ENCODE measurements at regions not wholly inside any gene's neighbourhood (a gene's known extent, or its start where the extent isn't known, plus 50 kb on each side); places are given as distances from the start of the nearest gene placed in this dataset.

GRCh38 chr12:114911196-114911595 is 227.2 kb upstream of the TBX3 start:
- no peak overlapping the region for H3K4me3 ChIP-seq (ENCODE audit: low read depth in 1 of 2, low read length in 1 of 2)
- H3K27ac ChIP-seq, result no peak overlapping the region
- no peaks in the 10 kb centered on the region for H3K27me3 ChIP-seq
- no peaks in the 10 kb centered on the region for H3K4me1 ChIP-seq (ENCODE audit: control insufficient read depth in 1 of 2, insufficient read depth in 1 of 2, low read depth in 1 of 2, low read length in 1 of 2)
- no peaks in the 10 kb centered on the region for H3K36me3 ChIP-seq
- no peak for TF ChIP-seq CTCF (IDR thresholded peaks at IDR 0.05)
- no peaks in the 10 kb centered on the region for H3K9me3 ChIP-seq

DNA sequence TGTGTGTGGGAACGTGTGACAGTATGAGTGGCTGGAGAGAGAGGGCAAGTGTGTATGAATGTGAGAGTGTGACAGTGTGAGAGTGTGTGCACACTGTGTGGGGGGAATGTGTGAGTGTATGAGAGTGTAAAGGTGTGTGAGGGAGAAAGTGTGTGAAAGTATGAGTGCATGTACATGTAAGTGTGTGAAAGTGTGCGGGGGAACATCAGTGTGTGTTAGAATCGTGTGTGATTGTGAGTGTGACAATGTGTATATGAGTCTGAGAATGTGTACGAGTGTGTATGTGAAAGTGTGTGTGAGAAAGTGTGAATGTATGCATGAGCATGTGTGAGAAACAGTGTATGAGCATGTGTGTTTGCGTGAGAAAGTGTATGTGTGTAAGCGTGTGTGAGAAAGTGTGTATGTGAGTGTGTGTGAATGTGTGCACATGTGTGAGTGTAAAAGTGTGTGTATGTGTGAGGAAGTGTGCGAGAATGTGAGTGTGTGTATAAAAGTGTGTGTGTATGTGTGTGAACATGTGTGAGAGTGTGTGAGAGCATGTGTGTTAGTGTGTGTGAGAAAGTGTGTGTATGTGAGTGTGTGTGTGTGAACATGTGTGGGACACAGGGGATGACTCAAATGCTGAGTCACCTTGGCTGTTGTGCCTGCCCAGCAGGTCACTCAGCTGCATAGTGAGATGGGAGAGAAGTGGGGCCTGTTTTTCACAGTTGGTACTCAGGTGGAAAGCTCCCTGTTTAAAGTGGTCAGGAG is 220.5 kb upstream of the TBX3 start:
- Histone ChIP-seq H3K36me3 (no peaks in the 10 kb centered on the region), H3K27me3 (no peaks in the 10 kb centered on the region), H3K4me1 (ENCODE audit: control insufficient read depth in 1 of 2, insufficient read depth in 1 of 2, low read depth in 1 of 2, low read length in 1 of 2) (no peaks in the 10 kb centered on the region), H3K9me3 (no peaks in the 10 kb centered on the region), H3K27ac (no peak overlapping the region), H3K4me3 (ENCODE audit: low read depth in 1 of 2, low read length in 1 of 2) (no peak overlapping the region)
- TF ChIP-seq CTCF (IDR thresholded peaks at IDR 0.05), result no peak

GRCh38 chr12:114903083-114903691 is 219.2 kb upstream of the TBX3 start:
- Histone ChIP-seq H3K27me3 (no peaks in the 10 kb centered on the region), H3K27ac (no peak overlapping the region), H3K9me3 (no peaks in the 10 kb centered on the region), H3K36me3 (no peaks in the 10 kb centered on the region), H3K4me1 (ENCODE audit: control insufficient read depth in 1 of 2, insufficient read depth in 1 of 2, low read depth in 1 of 2, low read length in 1 of 2) (no peaks in the 10 kb centered on the region), H3K4me3 (ENCODE audit: low read depth in 1 of 2, low read length in 1 of 2) (no peak overlapping the region)
- no peak for TF ChIP-seq CTCF (IDR thresholded peaks at IDR 0.05)

DNA sequence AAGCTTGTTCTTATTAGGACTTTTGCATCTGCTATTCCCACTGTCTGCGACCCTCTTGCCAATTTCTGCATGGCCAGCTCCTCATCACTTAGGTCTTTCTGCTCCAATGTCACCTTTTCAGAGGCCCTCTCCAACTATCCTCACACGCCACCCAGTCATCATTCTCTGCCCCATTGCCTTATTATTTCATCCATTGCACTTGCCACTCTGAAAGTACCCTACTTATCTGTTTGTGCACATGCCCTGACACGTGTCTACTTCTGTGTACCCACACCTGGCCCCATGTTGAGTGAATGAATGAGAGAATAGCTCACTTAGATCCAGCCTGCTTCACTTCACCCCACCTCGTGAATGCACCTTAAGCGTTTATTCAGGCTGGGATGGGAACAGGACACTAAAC is 218.7 kb upstream of the TBX3 start:
- Histone ChIP-seq H3K27me3 (no peaks in the 10 kb centered on the region), H3K36me3 (no peaks in the 10 kb centered on the region), H3K9me3 (no peaks in the 10 kb centered on the region), H3K4me3 (ENCODE audit: low read depth in 1 of 2, low read length in 1 of 2) (no peak overlapping the region), H3K4me1 (ENCODE audit: control insufficient read depth in 1 of 2, insufficient read depth in 1 of 2, low read depth in 1 of 2, low read length in 1 of 2) (no peaks in the 10 kb centered on the region), H3K27ac (no peak overlapping the region)
- TF ChIP-seq CTCF (IDR thresholded peaks at IDR 0.05), result no peak

DNA sequence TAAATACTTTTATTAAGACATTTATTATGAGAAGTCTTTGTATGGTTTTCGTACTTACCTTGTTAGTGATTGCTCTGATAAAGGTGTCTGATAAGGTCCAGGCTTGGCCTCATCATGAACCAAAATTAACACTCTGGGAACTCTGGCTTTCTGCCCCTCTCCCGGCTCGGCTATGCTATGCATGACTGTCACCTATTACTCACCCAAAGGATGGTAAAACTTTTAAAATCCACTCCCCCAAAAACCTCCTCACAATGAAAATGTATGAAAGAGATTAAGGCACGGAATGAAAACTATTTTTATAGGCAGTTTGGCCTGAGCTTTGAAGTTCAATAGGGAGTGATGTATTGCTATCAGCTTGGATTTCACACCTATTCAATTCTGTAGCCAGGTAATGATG is 217.3 kb upstream of the TBX3 start:
- no peak for TF ChIP-seq CTCF (IDR thresholded peaks at IDR 0.05)
- Histone ChIP-seq H3K4me1 (ENCODE audit: control insufficient read depth in 1 of 2, insufficient read depth in 1 of 2, low read depth in 1 of 2, low read length in 1 of 2) (no peaks in the 10 kb centered on the region), H3K36me3 (no peaks in the 10 kb centered on the region), H3K9me3 (no peaks in the 10 kb centered on the region), H3K4me3 (ENCODE audit: low read depth in 1 of 2, low read length in 1 of 2) (no peak overlapping the region), H3K27ac (no peak overlapping the region), H3K27me3 (no peaks in the 10 kb centered on the region)
